Naive thymus-derived CD4-positive, alpha-beta T cell (primary cell): ENCODE measurements at regions not wholly inside any gene's neighbourhood (a gene's known extent, or its start where the extent isn't known, plus 50 kb on each side); places are given as distances from the start of the nearest gene placed in this dataset.

Source experiments
- ATAC-seq: fragments of 150-1000 bp; cut with Tn5 transposase; 2 replicates; pipeline ENCODE4 v1.10.0; 2021; ENCODE audit warnings: mild to moderate bottlenecking, moderate library complexity
- CTCF ChIA-PET: fragments of 350-600 bp; sonication (Branson Sonifier 250); formaldehyde crosslinking; loops from one replicate; lab custom pipeline; 2021; ENCODE audit warnings: antibody characterized with exemption; lab: Charles Lee
- POLR2A ChIA-PET: fragments of 350-600 bp; sonication (Branson Sonifier 250); formaldehyde crosslinking; loops from one replicate; lab custom pipeline; 2021; ENCODE audit warnings: antibody characterized with exemption, inconsistent platforms; lab: Charles Lee
- DNase-seq, 9 donors: peaks; one replicate each; pipeline versions ENCODE4 v3.0.0 to v3.0.0-alpha.2; 2020 to 2022; ENCODE audit warnings: mixed read lengths in 1 of 9
- H3K27ac ChIP-seq: one replicate; pipeline ENCODE4 v1.7.0; 2013; ENCODE audit warnings: mild to moderate bottlenecking, low read depth, low read length, moderate library complexity
- H3K27me3 ChIP-seq, 2 donors: one replicate each; pipeline ENCODE4 v1.7.0; 2013; ENCODE audit warnings: low read length in 2 of 2, mild to moderate bottlenecking in 2 of 2, moderate library complexity in 2 of 2; ENCODE audit not compliant: control insufficient read depth in 2 of 2, insufficient read depth in 2 of 2
- H3K36me3 ChIP-seq, 3 experiments: 1 replicate in 2 of 3; 2 replicates in 1 of 3; pipeline ENCODE4 v1.7.0; 2013; ENCODE audit warnings: low read length in 3 of 3, mild to moderate bottlenecking in 3 of 3, moderate library complexity in 1 of 3; ENCODE audit not compliant: insufficient read depth in 3 of 3, control insufficient read depth in 2 of 3
- H3K4me1 ChIP-seq, 2 donors: one replicate each; pipeline ENCODE4 v1.7.0; 2013; ENCODE audit warnings: low read length in 2 of 2, mild to moderate bottlenecking in 2 of 2, moderate library complexity in 1 of 2; ENCODE audit not compliant: control insufficient read depth in 2 of 2, insufficient read depth in 2 of 2
- H3K4me3 ChIP-seq: 2 replicates; pipeline ENCODE4 v1.7.0; 2013; ENCODE audit warnings: mild to moderate bottlenecking, low read length
- H3K9me3 ChIP-seq, 3 experiments: 1 replicate in 2 of 3; 2 replicates in 1 of 3; pipeline ENCODE4 v1.7.0; 2013; ENCODE audit warnings: low read length in 3 of 3; ENCODE audit not compliant: control insufficient read depth in 2 of 3
- H3K27ac Mint-ChIP-seq, 9 donors: one replicate each; pipeline ENCODE4 v1.8.0; 2020 to 2022; ENCODE audit warnings: mixed read lengths in 9 of 9, mild to moderate bottlenecking in 8 of 9, moderate library complexity in 5 of 9, inconsistent platforms in 2 of 9
- H3K27me3 Mint-ChIP-seq, 5 donors: one replicate each; pipeline ENCODE4 v1.8.0; 2021 to 2022; ENCODE audit warnings: mixed read lengths in 5 of 5, mild to moderate bottlenecking in 1 of 5
- H3K36me3 Mint-ChIP-seq, 5 donors: one replicate each; pipeline ENCODE4 v1.8.0; 2020 to 2022; ENCODE audit warnings: mixed read lengths in 5 of 5, mild to moderate bottlenecking in 3 of 5, inconsistent platforms in 1 of 5
- H3K4me1 Mint-ChIP-seq, 7 donors: one replicate each; pipeline ENCODE4 v1.8.0; 2020 to 2022; ENCODE audit warnings: mixed read lengths in 7 of 7, mild to moderate bottlenecking in 3 of 7, inconsistent platforms in 1 of 7
- H3K4me3 Mint-ChIP-seq, 10 donors: one replicate each; pipeline ENCODE4 v1.8.0; 2020 to 2022; ENCODE audit warnings: mild to moderate bottlenecking in 10 of 10, mixed read lengths in 10 of 10, moderate library complexity in 6 of 10, inconsistent platforms in 2 of 10
- H3K9me3 Mint-ChIP-seq, 11 donors: one replicate each; pipeline ENCODE4 v1.8.0; 2020 to 2022; ENCODE audit warnings: mixed read lengths in 11 of 11, mild to moderate bottlenecking in 4 of 11, inconsistent platforms in 1 of 11, moderate library complexity in 1 of 11
- intact Hi-C, 2 donors: fragments of 100-400 bp; cut with micrococcal nuclease; formaldehyde crosslinking; loops; one replicate each; pipeline ENCODE4 v1.15.1; 2023

- intact Hi-C loops: no loop called here
- H3K27me3 Mint-ChIP-seq: no peaks in the 10 kb centered on the region
- no peak overlapping the region for H3K4me3 Mint-ChIP-seq
- ChIA-PET CTCF (no interaction called here), POLR2A (no interaction called here)
- DNase-seq (no peak), ATAC-seq (no peak)
- H3K4me3 ChIP-seq: no peak overlapping the region
- H3K36me3 ChIP-seq: no peaks in the 10 kb centered on the region
- no peaks in the 10 kb centered on the region for H3K4me1 ChIP-seq
- H3K36me3 Mint-ChIP-seq: peaks cover 0 to 3% (median 0%) of the 10 kb centered on the region in 5 donors
- peaks cover 0 to 17% (median 4%) of the 10 kb centered on the region in 11 donors for H3K9me3 Mint-ChIP-seq
- H3K27ac Mint-ChIP-seq: no peak overlapping the region
- no peaks in the 10 kb centered on the region for H3K27me3 ChIP-seq
- H3K4me1 Mint-ChIP-seq: no peaks in the 10 kb centered on the region
- no peak overlapping the region for H3K27ac ChIP-seq
- no peaks in the 10 kb centered on the region for H3K9me3 ChIP-seq
Observed at GRCh38 chr1:81135524-81135923, 665.2 kb upstream of the ADGRL2 start.

- Mint-ChIP-seq H3K9me3 (peaks cover 0 to 19% (median 4%) of the 10 kb centered on the region in 11 donors), H3K4me1 (no peaks in the 10 kb centered on the region), H3K27ac (no peak overlapping the region), H3K27me3 (no peaks in the 10 kb centered on the region), H3K36me3 (no peaks in the 10 kb centered on the region), H3K4me3 (no peak overlapping the region)
- Histone ChIP-seq H3K4me3 (no peak overlapping the region), H3K4me1 (no peaks in the 10 kb centered on the region), H3K27me3 (no peaks in the 10 kb centered on the region), H3K36me3 (no peaks in the 10 kb centered on the region), H3K27ac (no peak overlapping the region), H3K9me3 (no peaks in the 10 kb centered on the region)
- no peak for DNase-seq
- POLR2A ChIA-PET: no interaction called here
- intact Hi-C loops: no loop called here
- no peak for ATAC-seq
- CTCF ChIA-PET: no interaction called here
Observed at GRCh38 chr1:81129776-81130175, 671.0 kb upstream of the ADGRL2 start.

- Mint-ChIP-seq H3K36me3 (no peaks in the 10 kb centered on the region), H3K9me3 (peaks cover 0 to 19% (median 4%) of the 10 kb centered on the region in 11 donors), H3K4me1 (no peaks in the 10 kb centered on the region), H3K27ac (no peak overlapping the region), H3K4me3 (no peak overlapping the region), H3K27me3 (no peaks in the 10 kb centered on the region)
- no peaks in the 10 kb centered on the region for H3K36me3 ChIP-seq
- H3K4me3 ChIP-seq: no peak overlapping the region
- no peaks in the 10 kb centered on the region for H3K4me1 ChIP-seq
- no peak overlapping the region for H3K27ac ChIP-seq
- DNase-seq (no peak), ATAC-seq (no peak)
- no peaks in the 10 kb centered on the region for H3K27me3 ChIP-seq
- no peaks in the 10 kb centered on the region for H3K9me3 ChIP-seq
- ChIA-PET POLR2A (no interaction called here), CTCF (no interaction called here)
- intact Hi-C loops: no loop called here
Observed at GRCh38 chr1:81129366-81129765, 671.4 kb upstream of the ADGRL2 start.

GRCh38 chr1:81128079-81128478, 672.7 kb upstream of the ADGRL2 start:
- H3K36me3 ChIP-seq: no peaks in the 10 kb centered on the region
- no peak overlapping the region for H3K27ac ChIP-seq
- H3K9me3 Mint-ChIP-seq: peaks cover 0 to 19% (median 4%) of the 10 kb centered on the region in 11 donors
- ChIA-PET POLR2A (no interaction called here), CTCF (no interaction called here)
- peaks cover 0 to 1% (median 0%) of the 10 kb centered on the region in 7 donors for H3K4me1 Mint-ChIP-seq
- H3K9me3 ChIP-seq: no peaks in the 10 kb centered on the region
- H3K4me3 Mint-ChIP-seq: no peak overlapping the region
- no peak overlapping the region for H3K4me3 ChIP-seq
- no peak overlapping the region for H3K27ac Mint-ChIP-seq
- H3K4me1 ChIP-seq: no peaks in the 10 kb centered on the region
- intact Hi-C loops: no loop called here
- no peaks in the 10 kb centered on the region for H3K27me3 ChIP-seq
- DNase-seq (no peak), ATAC-seq (no peak)
- H3K27me3 Mint-ChIP-seq: no peaks in the 10 kb centered on the region
- H3K36me3 Mint-ChIP-seq: no peaks in the 10 kb centered on the region

- Mint-ChIP-seq H3K4me3 (no peak overlapping the region), H3K27ac (no peak overlapping the region), H3K27me3 (no peaks in the 10 kb centered on the region), H3K9me3 (peaks cover 0 to 19% (median 5%) of the 10 kb centered on the region in 11 donors), H3K4me1 (peaks cover 0 to 1% (median 0%) of the 10 kb centered on the region in 7 donors), H3K36me3 (no peaks in the 10 kb centered on the region)
- intact Hi-C loops: no loop called here
- no peak overlapping the region for H3K27ac ChIP-seq
- POLR2A ChIA-PET: no interaction called here
- ATAC-seq (no peak), DNase-seq (no peak)
- H3K4me1 ChIP-seq: no peaks in the 10 kb centered on the region
- CTCF ChIA-PET: no interaction called here
- no peak overlapping the region for H3K4me3 ChIP-seq
- H3K27me3 ChIP-seq: no peaks in the 10 kb centered on the region
- no peaks in the 10 kb centered on the region for H3K36me3 ChIP-seq
- H3K9me3 ChIP-seq: no peaks in the 10 kb centered on the region
Observed at GRCh38 chr1:81126989-81127581, 673.6 kb upstream of the ADGRL2 start.

GRCh38 chr1:81125672-81126071, 675.1 kb upstream of the ADGRL2 start:
- H3K9me3 Mint-ChIP-seq: peaks cover 0 to 13% (median 5%) of the 10 kb centered on the region in 11 donors
- no peak overlapping the region for H3K4me3 ChIP-seq
- H3K4me1 ChIP-seq: no peaks in the 10 kb centered on the region
- ATAC-seq (no peak), DNase-seq (no peak)
- intact Hi-C loops: no loop called here
- H3K36me3 Mint-ChIP-seq: no peaks in the 10 kb centered on the region
- no peak overlapping the region for H3K4me3 Mint-ChIP-seq
- no peaks in the 10 kb centered on the region for H3K9me3 ChIP-seq
- H3K27ac Mint-ChIP-seq: no peak overlapping the region
- POLR2A ChIA-PET: no interaction called here
- H3K27me3 ChIP-seq: no peaks in the 10 kb centered on the region
- H3K36me3 ChIP-seq: no peaks in the 10 kb centered on the region
- H3K4me1 Mint-ChIP-seq: peaks cover 0 to 1% (median 0%) of the 10 kb centered on the region in 7 donors
- no peaks in the 10 kb centered on the region for H3K27me3 Mint-ChIP-seq
- no peak overlapping the region for H3K27ac ChIP-seq
- CTCF ChIA-PET: no interaction called here

- Histone ChIP-seq H3K4me1 (no peaks in the 10 kb centered on the region), H3K4me3 (no peak overlapping the region), H3K36me3 (no peaks in the 10 kb centered on the region), H3K9me3 (no peaks in the 10 kb centered on the region), H3K27me3 (no peaks in the 10 kb centered on the region), H3K27ac (no peak overlapping the region)
- intact Hi-C loops: no loop called here
- H3K9me3 Mint-ChIP-seq: peaks cover 0 to 4% (median 0%) of the 10 kb centered on the region in 11 donors
- ATAC-seq (no peak), DNase-seq (no peak)
- POLR2A ChIA-PET: no interaction called here
- H3K4me3 Mint-ChIP-seq: no peak overlapping the region
- CTCF ChIA-PET: no interaction called here
- no peak overlapping the region for H3K27ac Mint-ChIP-seq
- no peaks in the 10 kb centered on the region for H3K27me3 Mint-ChIP-seq
- no peaks in the 10 kb centered on the region for H3K36me3 Mint-ChIP-seq
- peaks cover 0 to 1% (median 0%) of the 10 kb centered on the region in 7 donors for H3K4me1 Mint-ChIP-seq
Observed at GRCh38 chr1:81121306-81121705, 679.4 kb upstream of the ADGRL2 start.
